SK-N-SH (cell line): ENCODE measurements at regions not wholly inside any gene's neighbourhood (a gene's known extent, or its start where the extent isn't known, plus 50 kb on each side); places are given as distances from the start of the nearest gene placed in this dataset.

ENCODE experiments used
- CTCF ChIA-PET: fragments of 300-600, 350-600 bp; formaldehyde crosslinking; extraction: SDS; loops from one replicate; lab custom pipeline; 2021; lab: Yijun Ruan, JAX
- POLR2A ChIA-PET: fragments of 350-600 bp; sonication (Branson Sonifier 250); formaldehyde crosslinking; extraction: SDS; loops from one replicate; lab custom pipeline; 2020; ENCODE audit warnings: antibody characterized with exemption, inconsistent platforms; lab: Yijun Ruan, JAX
- DNase-seq: peaks from one replicate; pipeline ENCODE4 v3.0.0; 2012
- H2AFZ ChIP-seq: fragments of 200-600 bp; sonication (generic); 2 replicates; pipeline ENCODE4 v1.8.1; 2016; ENCODE audit warnings: antibody characterized with exemption, mild to moderate bottlenecking, low read depth
- H3F3A ChIP-seq: fragments of 200-600 bp; sonication (generic); replicated peaks from 2 replicates; pipeline ENCODE3; 2016; ENCODE audit warnings: antibody characterized with exemption, mild to moderate bottlenecking; ENCODE audit not compliant: insufficient read depth
- H3K27ac ChIP-seq, 2 experiments: fragments of 200-500 bp in 1 of 2; fragments of 200-600 bp in 1 of 2; sonication (Bioruptor generic) in 1 of 2; sonication (generic), shearing (Covaris generic) in 1 of 2; 2 replicates each; pipeline versions ENCODE4 v1.5.1 to v1.6.1; 2014 to 2016; ENCODE audit warnings: low read depth in 2 of 2, inconsistent platforms in 1 of 2, low read length in 1 of 2, mild to moderate bottlenecking in 1 of 2, mixed read lengths in 1 of 2
- H3K27me3 ChIP-seq: fragments of 200-600 bp; sonication (generic), shearing (Covaris generic); 2 replicates; pipeline ENCODE4 v1.6.1; 2016; ENCODE audit warnings: mixed run types; ENCODE audit not compliant: insufficient read depth
- H3K36me3 ChIP-seq, 2 experiments: fragments of 200-500 bp in 1 of 2; fragments of 200-600 bp in 1 of 2; sonication (Bioruptor generic) in 1 of 2; sonication (generic) in 1 of 2; replicated peaks in 1 of 2; 2 replicates each; pipeline versions ENCODE3 to v1.5.1; 2014 to 2016; ENCODE audit warnings: low read length in 1 of 2, mild to moderate bottlenecking in 1 of 2; ENCODE audit not compliant: insufficient read depth in 2 of 2, control insufficient read depth in 1 of 2
- H3K4me1 ChIP-seq, 2 experiments: fragments of 200-500 bp in 1 of 2; fragments of 200-600 bp in 1 of 2; sonication (Bioruptor generic) in 1 of 2; sonication (generic), shearing (Covaris generic) in 1 of 2; 2 replicates each; pipeline versions ENCODE4 v1.5.1 to v1.6.1; 2014 to 2016; ENCODE audit warnings: low read depth in 1 of 2, low read length in 1 of 2, mixed run types in 1 of 2; ENCODE audit not compliant: insufficient read depth in 2 of 2, control insufficient read depth in 1 of 2
- H3K4me2 ChIP-seq: fragments of 200-600 bp; sonication (generic), shearing (Covaris generic); 2 replicates; pipeline ENCODE4 v1.6.1; 2017; ENCODE audit warnings: mixed run types
- H3K4me3 ChIP-seq, 2 experiments: fragments of 200-500 bp in 1 of 2; fragments of 200-600 bp in 1 of 2; sonication (Bioruptor generic) in 1 of 2; sonication (generic), shearing (Covaris generic) in 1 of 2; 2 replicates each; pipeline versions ENCODE4 v1.5.1 to v1.8.1; 2014 to 2016; ENCODE audit warnings: low read depth in 2 of 2, inconsistent platforms in 1 of 2, low read length in 1 of 2, mild to moderate bottlenecking in 1 of 2, mixed read lengths in 1 of 2, moderate library complexity in 1 of 2
- H3K79me2 ChIP-seq: fragments of 200-600 bp; sonication (generic); 2 replicates; pipeline ENCODE4 v1.8.1; 2017; ENCODE audit warnings: mild to moderate bottlenecking; ENCODE audit not compliant: insufficient read depth
- H3K9ac ChIP-seq: fragments of 200-600 bp; sonication (generic); 2 replicates; pipeline ENCODE4 v1.6.1; 2017; ENCODE audit warnings: mixed run types
- H3K9me2 ChIP-seq: fragments of 200-600 bp; sonication (generic); 2 replicates; pipeline ENCODE4 v1.6.1; 2017; ENCODE audit warnings: mixed run types
- H3K9me3 ChIP-seq: fragments of 200-600 bp; sonication (generic); 2 replicates; pipeline ENCODE4 v1.6.1; 2017; ENCODE audit warnings: mixed run types, mild to moderate bottlenecking, moderate library complexity
- H4K20me1 ChIP-seq: fragments of 200-600 bp; sonication (generic); 2 replicates; pipeline ENCODE4 v1.6.1; 2017; ENCODE audit warnings: mild to moderate bottlenecking, mixed run types; ENCODE audit not compliant: insufficient read depth
- CHD2 ChIP-seq: fragments of 150-350 bp; IDR thresholded peaks from 2 replicates; pipeline ENCODE4 v1.6.1; 2018; ENCODE audit warnings: low read length; ENCODE audit not compliant: partially characterized antibody
- CTCF ChIP-seq: fragments of 200-600 bp; sonication (generic); IDR thresholded peaks from 2 replicates; pipeline ENCODE4 v1.6.1; 2017; ENCODE audit warnings: antibody characterized with exemption, mild to moderate bottlenecking, moderate library complexity
- EP300 ChIP-seq, 2 experiments: IDR thresholded peaks; 2 replicates each; pipeline versions ENCODE4 v1.4.0 to v1.6.1; 2012; ENCODE audit warnings: borderline replicate concordance in 1 of 2, low read depth in 1 of 2, low read length in 1 of 2
- FOSL2 ChIP-seq: IDR thresholded peaks from 2 replicates; pipeline ENCODE4 v1.4.0; 2012; ENCODE audit warnings: low read depth, mild to moderate bottlenecking, moderate library complexity, borderline replicate concordance
- FOXJ3 ChIP-seq: sonication (generic); formaldehyde crosslinking; IDR thresholded peaks from 2 replicates; pipeline ENCODE4 v1.5.1; 2020; ENCODE audit warnings: mild to moderate bottlenecking, missing genetic modification reagents
- JUND ChIP-seq: IDR thresholded peaks from 2 replicates; pipeline ENCODE4 v1.4.0; 2012
- MEF2A ChIP-seq: IDR thresholded peaks from 2 replicates; pipeline ENCODE4 v1.4.0; 2012; ENCODE audit warnings: low read depth, borderline replicate concordance
- NFIC ChIP-seq: IDR thresholded peaks from 2 replicates; pipeline ENCODE4 v1.4.0; 2012; ENCODE audit warnings: borderline replicate concordance
- NRF1 ChIP-seq: IDR thresholded peaks from 2 replicates; pipeline ENCODE4 v1.6.1; 2012; ENCODE audit warnings: low read depth, mild to moderate bottlenecking, low read length
- RCOR1 ChIP-seq: fragments of 150-350 bp; IDR thresholded peaks from 2 replicates; pipeline ENCODE4 v1.6.1; 2017; ENCODE audit warnings: antibody characterized with exemption, low read length
- REST ChIP-seq: IDR thresholded peaks from 2 replicates; pipeline ENCODE4 v1.6.1; 2012; ENCODE audit warnings: mild to moderate bottlenecking, low read depth, low read length, moderate library complexity
- RFX5 ChIP-seq: IDR thresholded peaks from 2 replicates; pipeline ENCODE4 v1.6.1; 2012; ENCODE audit warnings: mild to moderate bottlenecking, improper control_type of control experiment, low read length
- RXRA ChIP-seq: IDR thresholded peaks from 2 replicates; pipeline ENCODE4 v1.4.0; 2012; ENCODE audit warnings: low read depth, mild to moderate bottlenecking, borderline replicate concordance
- SIN3A ChIP-seq: IDR thresholded peaks from 2 replicates; pipeline ENCODE4 v1.6.1; 2012; ENCODE audit warnings: low read depth, mild to moderate bottlenecking, low read length, moderate library complexity, borderline replicate concordance
- TCF12 ChIP-seq: IDR thresholded peaks from 2 replicates; pipeline ENCODE4 v1.4.0; 2012
- TEAD4 ChIP-seq: IDR thresholded peaks from 2 replicates; pipeline ENCODE4 v1.4.0; 2012; ENCODE audit warnings: mild to moderate bottlenecking, borderline replicate concordance; ENCODE audit not compliant: insufficient read depth
- YY1 ChIP-seq: IDR thresholded peaks from 2 replicates; pipeline ENCODE4 v1.4.0; 2012; ENCODE audit warnings: low read depth, mild to moderate bottlenecking
- WGBS: methylation state at CpG from one replicate; pipeline ENCODE4 v1.1.6; 2017; ENCODE audit warnings: low lambda C conversion rate; 5-methylcytosine and 5-hydroxymethylcytosine counted together

GRCh38 chr12:127435439-127435838 is 831.5 kb upstream of the TMEM132C start:
- no peaks in the 10 kb centered on the region for H3K27me3 ChIP-seq
- no peak for DNase-seq
- no peaks in the 10 kb centered on the region for H3K36me3 ChIP-seq
- no peaks in the 10 kb centered on the region for H3K4me1 ChIP-seq
- no peaks in the 10 kb centered on the region for H3K9me3 ChIP-seq
- no peaks in the 10 kb centered on the region for H3K9me2 ChIP-seq
- no peaks in the 10 kb centered on the region for H4K20me1 ChIP-seq
- H3K27ac ChIP-seq, result no peak overlapping the region
- H2AFZ ChIP-seq, result no peak overlapping the region
- no peaks in the 10 kb centered on the region for H3K79me2 ChIP-seq
- no peak for TF ChIP-seq YY1
- TF ChIP-seq NRF1, result no peak
- POLR2A ChIA-PET, result no interaction called here
- no peak overlapping the region for H3K4me2 ChIP-seq
- no peaks in the 10 kb centered on the region for H3F3A ChIP-seq
- no peak overlapping the region for H3K9ac ChIP-seq
- CTCF ChIA-PET, result no interaction called here
- H3K4me3 ChIP-seq, result no peak overlapping the region
- WGBS, result 31% methylated on average over 3 of the region's 3 CpGs

- Histone ChIP-seq H3K9ac (no peak overlapping the region), H3K9me2 (no peaks in the 10 kb centered on the region), H4K20me1 (no peaks in the 10 kb centered on the region), H3K27me3 (no peaks in the 10 kb centered on the region), H2AFZ (no peak overlapping the region), H3F3A (no peaks in the 10 kb centered on the region), H3K79me2 (no peaks in the 10 kb centered on the region), H3K4me1 (no peaks in the 10 kb centered on the region), H3K4me2 (no peak overlapping the region), H3K9me3 (no peaks in the 10 kb centered on the region), H3K4me3 (no peak overlapping the region), H3K27ac (no peak overlapping the region), H3K36me3 (no peaks in the 10 kb centered on the region)
- 10% methylated on average over 3 of the region's 3 CpGs for WGBS
- POLR2A ChIA-PET, result no interaction called here
- CTCF ChIA-PET, result no interaction called here
- no peak for DNase-seq
- TF ChIP-seq NFIC (no peak), REST (no peak), FOSL2 (no peak), CHD2 (no peak), CTCF (no peak), TCF12 (no peak), EP300 (IDR thresholded peaks at IDR 0.05; ENCODE audit: borderline replicate concordance in 1 of 2, low read depth in 1 of 2, low read length in 1 of 2) (no peak), TEAD4 (no peak), RFX5 (no peak), JUND (no peak), FOXJ3 (CRISPR knock-in tag) (no peak), MEF2A (no peak), RXRA (no peak), SIN3A (no peak), RCOR1 (no peak)
Observed at GRCh38 chr12:127438512-127439244, 828.3 kb upstream of the TMEM132C start.
